HG02571 (cell line): ENCODE measurements at regions not wholly inside any gene's neighbourhood (a gene's known extent, or its start where the extent isn't known, plus 50 kb on each side); places are given as distances from the start of the nearest gene placed in this dataset.

ENCODE experiments used
- ATAC-seq: cut with Tn5 transposase; IDR thresholded peaks from one replicate; pipeline ENCODE4 v1.9.1; 2021; ENCODE audit warnings: mild to moderate bottlenecking, moderate library complexity; ENCODE audit not compliant: unreplicated experiment

- ATAC-seq: no peak
These were observed 151.6 kb downstream of the TOMM20 start for GRCh38 chr1:234976861-234977680.

- ATAC-seq: no peak
These were observed 152.4 kb downstream of the TOMM20 start for GRCh38 chr1:234975941-234976860.

- no peak for ATAC-seq
These were observed 153.3 kb downstream of the TOMM20 start for GRCh38 chr1:234975122-234975940.

- ATAC-seq: no peak
These were observed 155.0 kb downstream of the TOMM20 start for GRCh38 chr1:234973426-234974250.

- ATAC-seq: no peak
These were observed 156.0 kb downstream of the TOMM20 start for GRCh38 chr1:234972411-234973191.

- no peak for ATAC-seq
These were observed 156.9 kb downstream of the TOMM20 start for GRCh38 chr1:234971586-234972297.

GRCh38 chr1:234970731-234971476, 157.7 kb downstream of the TOMM20 start:
- no peak for ATAC-seq

- no peak for ATAC-seq
These were observed 158.3 kb downstream of the TOMM20 start for GRCh38 chr1:234970401-234970730.

- no peak for ATAC-seq
These were observed 158.8 kb downstream of the TOMM20 start for GRCh38 chr1:234969581-234970400.

- no peak for ATAC-seq
These were observed 159.6 kb downstream of the TOMM20 start for GRCh38 chr1:234969011-234969441.

- no peak for ATAC-seq
These were observed 160.2 kb downstream of the TOMM20 start for GRCh38 chr1:234968451-234968850.

- ATAC-seq: no peak
These were observed 161.5 kb downstream of the TOMM20 start for GRCh38 chr1:234967121-234967520.

- no peak for ATAC-seq
These were observed 163.5 kb downstream of the TOMM20 start for GRCh38 chr1:234965111-234965510.

GRCh38 chr1:234963904-234964702, 164.5 kb downstream of the TOMM20 start:
- no peak for ATAC-seq

- peak; percentile 87 for ATAC-seq
These were observed 165.3 kb downstream of the TOMM20 start for GRCh38 chr1:234963180-234963903.
